Mucosa of descending colon (tissue), 3 donors: ENCODE measurements at regions not wholly inside any gene's neighbourhood (a gene's known extent, or its start where the extent isn't known, plus 50 kb on each side); places are given as distances from the start of the nearest gene placed in this dataset.

Source experiments
- ATAC-seq: fragments of 200-7000 bp; cut with Tn5 transposase; one replicate; pipeline ENCODE4 v1.9.1; 2020; ENCODE audit warnings: mild to moderate bottlenecking, moderate library complexity
- DNase-seq, 3 donors: peaks; one replicate each; pipeline ENCODE4 v3.0.0-alpha.2; 2020
- H3K36me3 ChIP-seq: fragments of 200-600 bp; one replicate; pipeline ENCODE4 v1.8.0; 2021; ENCODE audit warnings: low read depth, mild to moderate bottlenecking
- H3K4me1 ChIP-seq: fragments of 200-600 bp; one replicate; pipeline ENCODE4 v1.8.0; 2021; ENCODE audit warnings: low read depth, mild to moderate bottlenecking
- H3K4me3 ChIP-seq: fragments of 200-600 bp; one replicate; pipeline ENCODE4 v1.8.0; 2021; ENCODE audit warnings: mild to moderate bottlenecking
- H3K9me3 ChIP-seq: fragments of 200-600 bp; one replicate; pipeline ENCODE4 v1.8.0; 2021; ENCODE audit warnings: mild to moderate bottlenecking
- intact Hi-C, 2 donors: fragments of 100-400 bp; cut with DNase I in 1 of 2; cut with micrococcal nuclease in 1 of 2; formaldehyde crosslinking; loops; one replicate each; pipeline versions ENCODE4 v1.11.0 to v1.11.1; 2022; cut with DNase I, micrococcal nuclease
- TF ChIP-seq, protein P1 (sequence below): fragments of 200-600 bp; IDR thresholded peaks from one replicate; pipeline ENCODE4 v1.8.0; 2022; ENCODE audit warnings: antibody characterized with exemption, mild to moderate bottlenecking
- donor health status: DM: no; HTN: no; CAD: no; lungs with moderate emphysema.
- donor health status: DM: no; HTN: no; CAD: no.
- donor health status: DM: no; HTN: yes; CAD: no.

DNA sequence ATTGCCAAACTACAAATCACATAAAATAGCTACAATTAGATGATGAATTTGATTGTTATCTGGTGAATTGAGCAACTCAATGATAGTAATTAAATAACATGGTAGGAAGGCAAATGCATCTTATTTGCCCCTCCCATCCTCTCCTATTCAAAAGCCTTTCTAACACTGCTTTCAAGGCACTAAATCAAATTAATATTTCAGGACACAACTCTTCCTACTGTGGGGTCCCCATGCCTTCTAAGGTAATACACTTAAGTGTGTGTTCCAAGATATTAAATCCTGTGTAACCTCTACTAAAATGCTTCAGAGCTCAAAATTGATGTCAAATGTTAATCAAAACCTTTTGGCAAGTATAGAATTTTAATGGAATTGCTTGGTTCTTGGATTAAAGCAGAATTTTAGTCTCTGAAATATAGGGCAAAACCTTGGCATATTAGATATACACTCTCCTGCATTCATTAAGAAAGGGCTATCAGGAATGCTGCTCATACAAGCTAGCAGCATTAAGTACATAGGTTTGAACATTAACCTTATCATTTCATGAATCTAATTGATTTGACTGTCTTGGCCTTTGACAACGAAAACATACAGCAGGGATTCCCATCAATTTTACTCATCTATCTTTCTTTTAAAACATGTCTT lies 371.8 kb upstream of the GALNTL6 start:
- Histone ChIP-seq H3K4me3 (no peak overlapping the region), H3K36me3 (no peaks in the 10 kb centered on the region), H3K9me3 (no peaks in the 10 kb centered on the region), H3K4me1 (no peaks in the 10 kb centered on the region)
- TF ChIP-seq, protein P1, sequence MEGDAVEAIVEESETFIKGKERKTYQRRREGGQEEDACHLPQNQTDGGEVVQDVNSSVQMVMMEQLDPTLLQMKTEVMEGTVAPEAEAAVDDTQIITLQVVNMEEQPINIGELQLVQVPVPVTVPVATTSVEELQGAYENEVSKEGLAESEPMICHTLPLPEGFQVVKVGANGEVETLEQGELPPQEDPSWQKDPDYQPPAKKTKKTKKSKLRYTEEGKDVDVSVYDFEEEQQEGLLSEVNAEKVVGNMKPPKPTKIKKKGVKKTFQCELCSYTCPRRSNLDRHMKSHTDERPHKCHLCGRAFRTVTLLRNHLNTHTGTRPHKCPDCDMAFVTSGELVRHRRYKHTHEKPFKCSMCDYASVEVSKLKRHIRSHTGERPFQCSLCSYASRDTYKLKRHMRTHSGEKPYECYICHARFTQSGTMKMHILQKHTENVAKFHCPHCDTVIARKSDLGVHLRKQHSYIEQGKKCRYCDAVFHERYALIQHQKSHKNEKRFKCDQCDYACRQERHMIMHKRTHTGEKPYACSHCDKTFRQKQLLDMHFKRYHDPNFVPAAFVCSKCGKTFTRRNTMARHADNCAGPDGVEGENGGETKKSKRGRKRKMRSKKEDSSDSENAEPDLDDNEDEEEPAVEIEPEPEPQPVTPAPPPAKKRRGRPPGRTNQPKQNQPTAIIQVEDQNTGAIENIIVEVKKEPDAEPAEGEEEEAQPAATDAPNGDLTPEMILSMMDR = no peak
- intact Hi-C loops = no loop called here
- DNase-seq = no peak
- no peak for ATAC-seq

DNA sequence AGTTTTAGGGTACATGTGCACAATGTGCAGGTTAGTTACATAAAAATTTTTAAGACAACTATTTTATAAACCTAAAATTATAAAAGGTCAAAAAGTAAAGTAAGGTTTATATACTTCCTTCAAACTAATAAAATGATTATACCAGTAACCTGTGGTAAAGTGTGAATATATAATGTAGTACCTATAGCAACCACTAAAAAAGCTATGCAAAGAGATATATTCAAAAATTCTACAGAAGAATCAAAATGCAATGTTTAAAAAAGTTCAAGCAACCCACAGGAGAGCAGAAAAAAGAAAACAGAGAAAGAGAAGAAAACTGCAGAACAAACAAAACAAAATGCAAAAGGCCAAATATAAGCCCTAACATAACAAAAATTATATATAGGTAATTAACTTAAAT lies 379.5 kb upstream of the GALNTL6 start:
- TF ChIP-seq, protein P1 = no peak
- H3K9me3 ChIP-seq = no peaks in the 10 kb centered on the region
- no peak overlapping the region for H3K4me3 ChIP-seq
- ATAC-seq (no peak), DNase-seq (no peak)
- intact Hi-C loops = no loop called here
- no peaks in the 10 kb centered on the region for H3K36me3 ChIP-seq
- no peaks in the 10 kb centered on the region for H3K4me1 ChIP-seq

GRCh38 chr4:171432536-171432935 lies 380.7 kb upstream of the GALNTL6 start:
- intact Hi-C loops = no loop called here
- Histone ChIP-seq H3K4me3 (no peak overlapping the region), H3K4me1 (no peaks in the 10 kb centered on the region), H3K9me3 (no peaks in the 10 kb centered on the region), H3K36me3 (no peaks in the 10 kb centered on the region)
- ATAC-seq (no peak), DNase-seq (no peak)
- TF ChIP-seq, protein P1 = no peak

- intact Hi-C loops = no loop called here
- TF ChIP-seq, protein P1 = no peak
- Histone ChIP-seq H3K4me1 (no peaks in the 10 kb centered on the region), H3K9me3 (no peaks in the 10 kb centered on the region), H3K36me3 (no peaks in the 10 kb centered on the region), H3K4me3 (no peak overlapping the region)
- ATAC-seq (no peak), DNase-seq (no peak)
These were observed 382.7 kb upstream of the GALNTL6 start for GRCh38 chr4:171430495-171430894.

GRCh38 chr4:171397175-171397574 lies 416.0 kb upstream of the GALNTL6 start:
- Histone ChIP-seq H3K36me3 (no peaks in the 10 kb centered on the region), H3K9me3 (no peaks in the 10 kb centered on the region), H3K4me3 (no peak overlapping the region), H3K4me1 (no peaks in the 10 kb centered on the region)
- intact Hi-C loops = no loop called here
- ATAC-seq (no peak), DNase-seq (no peak)
- TF ChIP-seq, protein P1 = no peak

DNA sequence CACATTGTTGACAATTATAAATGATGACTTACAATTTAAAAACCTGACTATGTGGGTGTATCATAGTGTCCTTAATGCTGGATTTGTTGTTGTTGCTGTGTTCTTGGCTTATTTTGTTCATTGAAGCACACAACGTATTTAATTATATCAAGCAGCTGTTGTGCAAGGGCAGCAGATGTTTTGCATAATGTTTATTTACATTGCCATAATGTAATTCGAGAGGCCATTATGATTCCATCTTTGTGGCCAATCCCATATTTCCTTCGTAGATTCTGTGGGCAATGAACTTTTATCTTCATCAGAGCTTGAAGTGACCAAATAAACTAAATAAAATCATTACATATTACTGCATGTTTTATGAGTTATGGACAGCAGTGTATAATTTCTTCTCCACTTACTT lies 422.6 kb upstream of the GALNTL6 start:
- no peak for DNase-seq
- H3K36me3 ChIP-seq = no peaks in the 10 kb centered on the region
- no peaks in the 10 kb centered on the region for H3K4me1 ChIP-seq
- intact Hi-C loops = no loop called here
- no peak for ATAC-seq
- H3K9me3 ChIP-seq = peaks cover 3% of the 10 kb centered on the region
- no peak overlapping the region for H3K4me3 ChIP-seq
- TF ChIP-seq, protein P1 = no peak
